Uterus (tissue), 2 donors: ENCODE measurements at regions not wholly inside any gene's neighbourhood (a gene's known extent, or its start where the extent isn't known, plus 50 kb on each side); places are given as distances from the start of the nearest gene placed in this dataset.

Source experiments
- CTCF ChIP-seq, 4 experiments: fragments of 200-600 bp in 2 of 4; fragments of 450-650 bp in 2 of 4; sonication (generic) in 2 of 4; IDR thresholded peaks; one replicate each; pipeline ENCODE4 v1.5.1; 2016 to 2019; ENCODE audit warnings: antibody characterized with exemption in 4 of 4, mild to moderate bottlenecking in 2 of 4, moderate library complexity in 1 of 4
- POLR2A ChIP-seq, 2 donors: fragments of 450-650 bp; IDR thresholded peaks; one replicate each; pipeline ENCODE4 v1.6.1; 2016; ENCODE audit warnings: antibody characterized with exemption in 2 of 2, mild to moderate bottlenecking in 1 of 2, moderate library complexity in 1 of 2

DNA sequence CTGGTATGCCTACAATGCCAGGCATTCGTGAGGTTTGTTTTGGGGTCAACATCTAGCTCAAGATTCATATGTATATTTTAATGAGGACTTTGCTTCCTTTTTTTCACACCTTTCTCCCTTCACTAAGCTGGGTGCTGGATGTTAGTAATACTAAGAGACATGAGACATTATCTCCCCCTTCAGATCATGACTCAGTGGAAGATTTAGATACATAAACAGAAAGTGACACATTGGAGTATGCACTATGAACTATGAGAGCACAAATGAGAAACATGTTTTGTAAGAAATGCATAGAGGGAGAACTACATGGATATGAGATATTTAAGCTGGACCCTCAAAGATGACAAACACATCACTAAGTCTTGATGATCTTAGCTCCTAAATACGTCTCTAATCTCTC, 286.3 kb downstream of the RPAP3 start:
- no peak for TF ChIP-seq CTCF (IDR thresholded peaks at IDR 0.05)
- TF ChIP-seq POLR2A (IDR thresholded peaks at IDR 0.05) = no peak
